ENCODE measurements at regions not wholly inside any gene's neighbourhood (a gene's known extent, or its start where the extent isn't known, plus 50 kb on each side); places are given as distances from the start of the nearest gene placed in this dataset.

DNA sequence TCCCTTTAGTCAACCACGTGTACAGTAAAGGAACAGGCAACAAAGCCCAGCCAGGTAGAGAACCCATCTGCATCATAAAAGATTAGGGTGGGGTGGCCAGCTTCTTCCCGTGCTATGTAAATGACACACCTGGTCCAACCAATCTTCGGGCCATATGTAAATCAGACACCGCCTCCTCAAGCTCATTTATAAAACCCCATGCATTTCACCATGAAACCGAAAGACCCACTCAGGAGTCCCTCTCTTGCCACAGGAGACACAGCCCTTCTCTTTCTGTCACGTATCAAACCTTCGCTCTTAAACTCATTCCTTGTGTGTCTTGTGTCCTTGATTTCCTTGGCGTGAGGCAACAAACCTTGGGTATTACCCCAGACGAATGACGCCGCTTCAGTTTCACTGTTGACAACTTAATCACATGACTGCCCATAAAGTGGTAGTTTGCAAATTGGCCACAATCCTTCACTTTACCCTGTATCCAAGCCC lies 59.8 kb upstream of the TBPL2 start:
- no peak for DNase-seq

DNA sequence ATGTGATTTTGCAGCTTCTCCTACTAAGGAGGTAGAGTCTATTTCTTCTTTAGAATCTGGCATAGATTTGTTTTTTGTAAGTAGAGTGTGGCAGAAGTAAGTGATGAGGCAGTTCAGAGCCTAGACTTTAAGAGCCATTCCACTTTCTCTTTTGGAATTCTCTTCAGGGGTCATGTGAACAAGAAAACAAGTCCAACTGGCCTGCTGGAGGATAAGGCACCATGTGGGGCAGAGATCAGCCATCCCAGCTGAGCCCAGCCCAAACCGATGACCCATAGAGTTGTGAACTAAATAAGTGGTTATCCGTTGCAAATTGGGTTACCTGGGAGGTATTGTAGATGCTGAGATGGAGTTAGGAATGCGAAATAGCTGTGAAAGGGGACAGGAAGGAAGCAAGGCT lies 60.3 kb upstream of the TBPL2 start:
- DNase-seq = no peak

DNA sequence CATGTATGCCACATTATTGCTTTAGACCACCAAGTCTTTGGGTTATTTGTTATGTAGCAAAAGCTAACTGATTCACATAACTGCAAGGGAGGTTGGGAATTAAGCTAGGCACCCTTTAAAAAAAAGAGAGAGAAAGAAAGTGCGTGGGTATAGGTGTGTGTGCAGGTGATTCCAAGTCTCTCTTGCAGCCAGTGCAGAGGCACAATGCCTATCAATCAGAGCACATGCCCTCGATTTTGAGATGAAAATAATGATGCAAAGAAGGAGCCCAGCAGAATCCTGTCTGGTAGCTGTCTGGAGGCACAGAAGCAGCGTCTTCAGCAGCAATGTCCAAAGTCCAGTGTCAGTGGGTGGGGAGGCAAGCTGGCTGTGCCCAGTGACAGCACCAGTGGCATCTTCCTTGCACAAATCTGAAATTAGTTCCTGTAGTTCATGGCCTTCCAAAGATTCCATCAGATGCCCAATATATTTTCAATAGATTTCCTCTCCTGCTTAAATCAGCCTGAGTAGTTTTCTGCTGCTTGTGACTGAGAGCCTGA lies 62.4 kb upstream of the TBPL2 start:
- DNase-seq = no peak

DNA sequence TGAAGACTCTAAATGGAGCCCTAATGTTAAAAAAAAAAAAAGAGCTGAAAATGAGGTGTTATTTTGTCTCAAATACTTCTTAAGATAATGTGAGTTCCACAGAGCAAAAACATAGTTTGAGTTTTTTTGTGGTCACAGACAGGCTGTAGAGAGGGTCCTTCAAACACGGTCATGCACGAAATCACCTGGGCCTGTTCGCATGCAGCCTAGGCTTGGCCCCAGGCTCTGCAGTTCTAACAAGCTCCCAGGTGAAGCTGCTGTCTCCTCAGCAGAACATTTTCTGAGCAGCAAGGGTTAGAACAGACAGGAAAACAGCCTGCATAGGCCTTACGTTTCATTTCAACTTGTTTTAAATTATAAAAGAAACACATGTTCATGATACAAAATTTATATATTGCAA lies 65.4 kb upstream of the TBPL2 start:
- no peak for DNase-seq

DNA sequence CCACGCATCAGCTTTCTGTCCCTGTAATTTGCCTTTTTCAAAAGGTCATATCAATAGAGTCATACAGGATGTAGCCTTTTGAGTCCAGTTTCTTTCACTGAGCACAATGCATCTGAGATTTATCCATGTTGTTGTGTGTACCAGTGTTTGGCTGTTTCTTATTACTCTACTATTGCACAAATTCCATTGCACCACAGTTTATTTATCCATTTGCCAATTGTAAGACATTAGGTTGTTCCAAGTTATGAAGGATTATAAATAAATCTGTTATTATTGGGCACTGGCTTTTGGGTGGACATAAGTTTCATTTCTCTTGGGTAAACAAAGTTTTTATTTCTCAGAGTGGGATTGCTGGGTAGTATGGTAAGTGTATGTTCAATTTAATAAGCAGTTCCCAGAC lies 68.3 kb upstream of the TBPL2 start:
- DNase-seq = no peak

DNA sequence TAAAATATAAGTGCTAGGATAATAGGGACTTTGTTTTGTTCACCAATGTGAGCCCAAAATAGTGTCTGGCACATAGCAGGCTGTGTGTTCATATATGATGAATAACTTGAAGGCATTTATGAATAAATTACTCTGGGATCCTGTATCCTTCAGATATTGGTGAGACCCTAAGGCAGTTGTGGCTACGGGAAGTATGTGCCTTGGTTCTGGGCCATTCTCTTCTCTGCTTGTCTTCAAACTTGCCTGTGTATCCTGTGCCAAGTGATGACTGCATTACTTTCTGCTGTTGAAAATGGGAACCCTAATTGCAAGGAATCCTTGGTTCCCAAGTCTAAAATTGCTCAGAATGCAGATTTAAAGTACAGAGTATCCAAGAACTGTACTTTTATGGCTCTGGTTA lies 67.6 kb upstream of the KTN1 start:
- DNase-seq = no peak

DNA sequence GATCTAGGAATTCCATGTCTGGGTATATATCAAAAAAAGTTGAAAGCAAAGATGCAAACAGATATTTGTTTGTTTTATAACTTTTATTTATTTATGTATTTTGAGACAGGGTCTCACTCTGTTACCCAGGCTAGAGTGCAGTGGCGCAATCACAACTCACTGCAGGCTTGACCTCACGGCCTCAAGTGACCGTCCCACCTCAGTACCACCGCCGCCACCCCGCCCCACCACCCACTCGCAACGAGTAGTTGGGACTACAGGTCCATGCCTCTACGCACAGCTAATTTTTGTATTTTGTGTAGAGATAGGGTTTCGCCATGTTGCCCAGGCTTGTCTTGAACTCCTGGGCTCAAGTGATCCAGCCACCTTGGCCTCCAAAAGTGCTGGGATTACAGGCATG lies 66.5 kb upstream of the KTN1 start:
- DNase-seq = no peak

DNA sequence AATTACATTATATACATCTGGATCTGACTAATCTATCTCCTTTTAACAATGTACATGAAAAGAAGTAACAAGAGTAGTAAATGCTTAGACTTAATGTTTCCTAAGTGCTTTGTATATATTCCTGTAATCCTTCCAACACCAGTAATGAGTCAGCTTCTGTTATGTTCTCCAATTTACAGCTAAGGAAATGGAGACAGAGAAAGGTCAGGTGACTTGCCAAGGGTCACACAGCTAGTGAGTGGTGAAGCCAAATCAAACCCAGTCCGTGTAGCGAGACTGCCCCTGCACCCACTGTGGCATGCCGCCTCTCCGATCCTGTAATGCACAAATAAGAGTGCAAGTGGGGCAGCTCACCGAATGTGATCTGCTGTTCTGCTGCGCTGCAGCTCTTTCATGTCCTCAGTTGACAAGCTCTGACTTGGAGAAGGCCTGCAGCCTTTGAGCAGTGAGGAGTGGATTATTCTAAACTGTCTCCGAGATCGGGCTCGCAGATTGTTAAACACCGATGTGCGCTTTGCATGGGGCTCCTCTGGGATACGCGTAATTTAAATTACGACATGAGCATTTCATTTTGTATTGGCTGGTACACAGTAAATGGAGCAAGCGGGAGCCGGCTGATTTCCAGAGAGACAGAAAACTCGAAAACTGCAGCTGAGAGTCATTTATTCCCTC lies 65.1 kb upstream of the KTN1 start:
- DNase-seq = peak in 3 of 56 donors; percentile 1 to 7 (median 4)

DNA sequence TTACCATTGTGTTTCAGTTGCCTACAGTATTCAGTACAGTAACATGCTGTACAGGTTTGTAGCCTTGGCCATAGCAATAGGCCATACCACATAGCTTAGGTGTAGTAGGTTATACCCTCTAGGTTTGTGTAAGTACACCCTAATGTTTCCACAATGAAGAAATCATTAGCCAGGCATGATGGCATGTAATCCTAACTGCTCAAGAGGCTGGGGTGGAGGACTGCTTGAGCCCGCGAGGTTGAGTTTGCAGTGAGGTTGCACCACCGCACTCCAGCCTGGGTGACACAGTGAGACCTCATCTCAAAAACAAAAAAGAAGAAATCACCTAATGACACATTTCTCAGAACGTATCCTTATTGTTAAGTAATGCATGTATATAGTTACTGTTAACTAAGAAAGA lies 63.2 kb upstream of the KTN1 start:
- DNase-seq = no peak

DNA sequence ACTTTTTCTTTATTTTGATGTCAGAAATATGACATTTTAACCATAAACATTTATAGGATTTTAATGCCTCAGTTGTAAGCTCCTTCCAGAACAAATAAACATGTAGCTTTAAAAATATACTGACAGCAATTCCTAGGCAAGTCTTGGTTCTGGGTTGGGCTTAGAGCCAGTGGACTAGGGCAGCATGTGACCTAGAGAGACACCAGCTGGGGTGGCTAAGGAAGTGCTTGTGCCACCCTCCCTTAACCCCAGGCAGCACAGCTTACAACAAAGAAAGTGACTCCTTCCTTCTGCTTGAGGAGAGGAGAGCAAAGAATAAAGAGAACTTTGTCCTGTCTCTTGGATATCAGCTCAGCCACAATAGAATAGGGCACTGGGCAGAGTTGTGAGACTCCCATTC lies 61.6 kb upstream of the KTN1 start:
- DNase-seq = no peak

DNA sequence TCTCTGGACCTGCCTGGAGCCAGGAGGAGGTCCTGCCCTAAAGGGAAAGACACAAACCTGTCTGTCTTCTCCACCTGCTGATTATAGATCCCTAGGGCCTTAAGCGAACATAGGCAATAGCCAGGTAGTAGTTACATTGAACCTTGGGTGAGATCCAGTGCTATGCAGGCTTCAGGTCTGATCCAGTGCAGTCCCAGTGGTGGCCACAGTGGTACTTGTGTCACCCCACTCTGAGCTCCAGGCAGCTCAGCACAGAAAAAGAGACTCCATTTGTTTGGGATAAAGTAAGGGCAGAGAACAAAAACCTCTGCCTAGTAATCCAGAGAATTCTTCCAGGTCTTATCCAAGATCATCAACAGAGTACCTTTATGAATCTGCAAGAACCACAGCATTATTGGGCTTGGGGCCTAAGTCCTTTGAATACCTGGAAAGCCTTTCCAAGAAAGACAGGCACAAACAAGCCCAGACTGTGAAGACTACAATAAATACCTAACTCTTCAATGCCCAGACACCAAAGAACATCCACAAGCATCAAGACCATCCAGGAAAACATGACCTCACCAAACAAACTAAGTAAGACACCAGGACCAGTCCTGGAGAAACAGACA lies 60.4 kb upstream of the KTN1 start:
- no peak for DNase-seq

DNA sequence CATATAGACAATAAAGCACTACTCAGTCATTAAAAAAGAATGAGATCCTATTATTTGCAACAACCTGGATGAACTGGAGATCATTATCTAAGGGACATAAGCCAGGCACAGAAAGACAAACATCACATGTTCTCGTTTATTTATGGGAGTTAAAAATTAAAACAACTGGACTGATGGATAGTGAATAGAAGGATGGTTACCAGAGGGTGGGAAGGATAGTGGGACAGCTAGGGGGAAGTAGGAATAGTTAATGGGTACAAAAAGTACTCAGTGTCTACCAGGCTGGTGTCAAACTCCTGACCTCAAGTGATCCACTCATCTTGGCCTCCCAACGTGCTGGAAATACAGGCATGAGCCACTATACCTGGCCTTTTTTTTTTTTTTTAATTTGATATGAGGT lies 56.7 kb upstream of the KTN1 start:
- DNase-seq = no peak

Data from amygdala (tissue), 56 donors.